Embryonic facial prominence (tissue), 1 donor: ENCODE measurements at regions not wholly inside any gene's neighbourhood (a gene's known extent, or its start where the extent isn't known, plus 50 kb on each side); places are given as distances from the start of the nearest gene placed in this dataset.
"Not testable (repeated sequence)": the region's sequence is repeated elsewhere in the genome, so short reads cannot be mapped to it uniquely, and the experiment has no call there.

Experiments
- DNase-seq: peaks from one replicate; pipeline ENCODE4 v3.0.0-alpha.2; 2016; ENCODE audit errors: extremely low spot score

DNA sequence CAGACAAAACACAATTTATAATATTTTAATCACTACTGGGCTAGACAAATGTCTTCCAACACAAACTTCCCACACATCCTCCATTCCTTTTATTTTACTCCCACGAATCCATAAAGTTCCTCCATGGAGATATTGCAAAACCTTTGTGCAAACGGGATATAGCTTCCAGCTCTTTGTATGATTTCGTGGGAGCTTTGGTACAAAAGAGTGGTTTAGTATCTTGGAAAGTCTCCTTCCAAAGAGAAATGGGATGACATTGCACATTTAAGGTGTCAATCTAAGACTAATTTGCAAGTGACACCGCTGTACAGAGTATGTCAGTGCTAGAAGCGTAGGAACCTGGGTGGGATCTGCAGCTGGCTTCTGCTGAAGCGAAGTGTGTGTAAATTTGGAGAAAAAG is 455.2 kb upstream of the RUNX1 start:
- DNase-seq = no peak

GRCh38 chr21:35503671-35504070 is 454.6 kb upstream of the RUNX1 start:
- DNase-seq = no peak

DNA sequence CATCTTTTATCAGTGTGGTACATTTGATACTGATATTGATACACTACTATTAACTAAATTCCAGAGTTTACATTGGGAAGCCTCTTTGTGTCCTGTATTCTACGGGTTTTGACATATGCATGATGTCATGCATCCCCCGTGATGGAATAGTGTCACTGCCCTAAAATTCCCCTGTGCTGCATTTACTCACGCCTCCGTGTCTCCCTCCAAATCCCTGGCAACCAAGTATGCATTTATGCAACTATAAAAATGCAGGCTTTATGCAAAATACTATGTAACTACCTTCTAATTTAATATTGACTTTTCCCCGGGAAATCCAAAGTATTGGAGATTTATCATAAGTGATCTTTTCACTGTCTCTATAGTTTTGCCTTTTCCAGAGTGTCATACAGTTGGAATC is 453.7 kb upstream of the RUNX1 start:
- DNase-seq = no peak

DNA sequence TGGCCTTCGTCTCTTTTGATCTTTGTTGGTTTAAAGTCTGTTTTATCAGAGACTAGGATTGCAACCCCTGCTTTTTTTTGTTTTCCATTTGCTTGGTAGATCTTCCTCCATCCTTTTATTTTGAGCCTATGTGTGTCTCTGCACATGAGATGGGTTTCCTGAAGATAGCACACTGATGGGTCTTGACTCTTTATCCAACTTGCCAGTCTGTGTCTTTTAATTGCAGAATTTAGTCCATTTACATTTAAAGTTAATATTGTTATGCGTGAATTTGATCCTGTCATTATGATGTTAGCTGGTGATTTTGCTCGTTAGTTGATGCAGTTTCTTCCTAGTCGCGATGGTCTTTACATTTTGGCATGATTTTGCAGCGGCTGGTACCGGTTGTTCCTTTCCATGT is 448.4 kb upstream of the RUNX1 start:
- not testable (repeated sequence) for DNase-seq

DNA sequence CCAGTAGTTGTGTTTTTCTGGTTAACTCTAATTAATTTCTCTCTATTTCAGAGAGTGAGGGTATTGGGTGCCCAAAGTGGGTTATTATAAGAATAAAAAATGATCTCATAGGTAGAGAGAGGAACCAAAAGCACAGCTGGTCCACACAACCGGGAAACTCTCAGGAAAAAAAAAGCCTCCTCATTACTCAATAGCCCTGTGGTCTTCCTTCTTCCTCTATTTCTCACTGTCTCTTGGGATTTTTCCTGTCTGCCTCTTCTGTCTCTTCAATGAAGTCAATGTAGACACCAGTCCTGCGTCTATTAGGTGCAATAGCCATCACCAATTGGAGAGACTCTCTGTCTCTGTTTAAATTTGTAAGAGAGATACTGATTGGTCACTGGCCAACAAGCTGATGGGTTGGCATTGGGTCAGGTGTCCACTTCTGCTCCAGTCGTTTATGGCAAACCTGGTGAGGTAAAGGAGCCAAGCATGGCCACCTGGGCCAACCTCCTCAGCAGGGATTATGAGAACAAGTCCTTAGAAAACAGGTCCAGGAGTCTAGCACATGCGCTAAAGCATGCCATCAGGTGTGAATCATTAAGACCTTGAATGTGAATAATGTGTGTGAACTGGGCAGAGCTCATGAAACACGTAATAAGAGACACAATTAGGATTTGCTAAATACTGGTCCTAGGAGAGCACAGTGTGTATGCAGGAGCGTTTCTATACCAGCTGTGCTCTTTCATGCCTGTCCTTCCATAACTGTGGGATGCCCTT is 443.0 kb upstream of the RUNX1 start:
- no peak for DNase-seq

DNA sequence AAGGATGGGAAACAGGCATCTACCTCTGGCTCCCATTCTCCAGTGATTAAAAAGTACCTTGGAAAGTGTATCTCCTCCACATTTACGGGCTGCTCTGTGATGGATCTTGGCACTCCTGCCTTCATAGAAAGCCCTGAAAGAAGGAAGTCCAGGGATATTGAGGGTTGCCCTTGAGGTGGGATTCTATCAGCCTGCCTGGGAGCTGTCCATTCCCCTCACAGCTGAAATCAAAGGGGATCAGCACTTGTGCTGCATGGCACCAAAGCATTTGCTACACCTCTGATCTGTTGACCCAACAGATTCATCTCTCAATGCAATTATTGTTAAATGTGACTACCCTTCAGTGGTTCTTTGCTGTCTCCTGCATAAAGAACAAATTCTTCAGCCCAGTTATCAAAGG is 442.0 kb upstream of the RUNX1 start:
- no peak for DNase-seq

- DNase-seq = no peak
Measured at GRCh38 chr21:35489389-35489980, 440.4 kb upstream of the RUNX1 start.

GRCh38 chr21:35488946-35489345 is 439.8 kb upstream of the RUNX1 start:
- DNase-seq = no peak

- no peak for DNase-seq
Measured at GRCh38 chr21:35485364-35485763, 436.3 kb upstream of the RUNX1 start.

GRCh38 chr21:35484851-35485250 is 435.7 kb upstream of the RUNX1 start:
- DNase-seq = no peak

DNA sequence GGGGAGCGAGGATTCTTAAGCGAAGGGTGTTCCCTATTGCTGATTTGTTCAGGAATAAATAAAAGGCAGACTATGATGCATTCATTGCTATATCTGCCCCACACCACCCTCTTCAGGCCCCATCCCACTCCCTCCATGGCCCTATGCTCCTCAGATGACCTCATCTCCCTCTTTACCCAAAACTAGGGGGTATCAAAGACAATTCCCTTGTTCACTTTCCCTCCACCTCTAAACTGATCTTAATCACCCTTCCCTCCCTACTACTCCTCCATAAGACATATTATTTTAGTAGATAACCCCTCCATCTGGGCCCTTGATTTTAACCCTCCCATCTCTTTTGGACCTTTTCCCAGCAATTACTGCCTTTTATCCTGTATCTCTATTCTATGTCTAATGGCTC is 434.9 kb upstream of the RUNX1 start:
- DNase-seq = no peak

- DNase-seq = no peak
Measured at GRCh38 chr21:35482933-35483662, 434.0 kb upstream of the RUNX1 start.

DNA sequence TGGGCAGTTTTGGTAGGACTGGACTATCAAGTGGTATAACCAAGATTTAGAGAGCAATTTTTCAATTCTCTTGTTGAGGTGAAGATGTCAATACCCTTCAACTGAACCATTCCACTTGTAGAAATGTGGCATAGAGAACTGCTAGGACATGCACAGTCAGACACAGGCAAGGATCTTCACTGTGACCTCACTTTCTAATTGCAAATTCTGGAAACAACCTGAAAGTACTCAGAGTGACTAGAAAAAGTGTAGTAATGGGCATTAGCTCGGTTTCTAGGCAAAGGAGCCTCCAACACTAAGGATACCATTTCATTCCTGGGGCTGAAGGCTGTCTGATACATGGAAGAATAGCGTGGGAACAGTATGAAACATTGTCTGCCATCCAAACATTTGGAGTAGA is 433.0 kb upstream of the RUNX1 start:
- DNase-seq = no peak

DNA sequence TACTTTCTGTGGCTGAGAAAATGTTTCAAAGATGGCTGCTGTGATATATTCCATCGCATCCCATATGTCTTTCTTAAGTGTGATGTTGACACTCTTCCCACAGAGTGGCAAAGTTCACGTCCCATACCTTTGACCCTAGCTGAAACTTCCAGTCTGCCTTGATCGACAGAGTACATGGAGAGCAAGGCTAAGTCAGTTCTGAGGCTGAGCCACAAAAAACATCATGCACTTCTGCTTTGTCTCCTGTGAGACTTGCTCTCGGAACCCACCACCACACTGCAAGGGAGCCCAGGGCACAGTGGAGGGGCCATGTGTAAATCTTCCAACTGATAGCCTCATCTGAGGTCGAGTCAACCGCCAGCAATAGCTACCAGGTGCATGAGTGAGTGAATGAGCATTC is 431.9 kb upstream of the RUNX1 start:
- no peak for DNase-seq

GRCh38 chr21:35479529-35479928 is 430.4 kb upstream of the RUNX1 start:
- DNase-seq = no peak

- DNase-seq = no peak
Measured at GRCh38 chr21:35479065-35479448, 430.0 kb upstream of the RUNX1 start.

GRCh38 chr21:35478161-35479064 is 429.3 kb upstream of the RUNX1 start:
- DNase-seq = no peak

DNA sequence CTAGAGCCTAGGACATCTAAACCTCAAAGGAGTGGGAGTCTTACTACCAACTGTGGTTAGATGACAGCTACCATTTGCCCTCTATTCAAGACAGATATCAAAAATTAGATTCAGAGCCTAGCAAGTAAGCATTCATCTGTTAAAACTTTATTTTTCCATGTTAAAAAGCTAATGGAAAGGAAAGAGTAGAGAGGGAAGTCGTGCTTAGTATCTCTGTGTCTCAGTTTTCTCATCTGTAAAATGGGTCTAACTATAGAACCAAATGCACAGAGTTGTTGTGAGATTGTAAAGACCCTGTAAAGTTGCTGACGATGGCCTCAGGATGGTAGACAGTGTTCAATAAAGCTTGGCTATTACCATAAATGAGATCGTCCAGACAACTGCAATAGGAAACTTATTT is 428.5 kb upstream of the RUNX1 start:
- no peak for DNase-seq

DNA sequence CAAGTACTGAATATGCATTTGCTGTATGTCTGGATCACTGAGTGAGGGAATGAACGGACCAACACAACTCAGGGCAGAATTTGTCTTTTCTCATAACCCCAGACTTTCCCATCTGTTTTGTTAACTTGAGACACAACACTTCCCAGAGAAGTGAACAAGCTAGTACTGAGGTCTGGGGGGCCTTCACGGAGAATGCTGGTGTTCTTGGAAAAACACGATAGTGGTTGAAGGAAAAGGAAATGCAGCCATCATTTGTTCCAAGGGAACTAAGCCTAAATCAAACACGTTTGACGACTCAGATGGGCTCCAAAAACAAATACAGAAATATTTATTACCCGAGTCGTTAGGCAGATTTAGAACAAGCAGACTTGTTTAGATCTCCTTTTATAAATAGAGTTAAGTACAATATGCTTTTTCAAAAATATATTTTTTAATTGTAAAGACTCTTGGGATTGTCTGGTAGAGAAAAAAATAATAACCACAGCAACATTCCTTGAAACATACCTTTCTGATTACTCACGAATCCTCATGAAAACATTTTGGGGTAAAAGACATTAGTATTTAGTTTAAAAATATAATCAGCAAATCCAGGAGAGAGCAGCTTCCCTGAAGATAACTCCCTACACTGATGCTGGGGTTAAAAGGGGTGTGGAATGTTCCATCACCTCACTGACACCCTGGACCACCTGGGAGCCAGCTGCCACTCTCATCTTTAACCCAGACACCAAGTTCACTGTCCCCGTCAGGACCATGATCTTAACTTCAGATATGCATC is 427.7 kb upstream of the RUNX1 start:
- DNase-seq = no peak

GRCh38 chr21:35475762-35476161 is 426.7 kb upstream of the RUNX1 start:
- no peak for DNase-seq

- no peak for DNase-seq
Measured at GRCh38 chr21:35475009-35475408, 425.9 kb upstream of the RUNX1 start.
